GM19351 (cell line): ENCODE measurements at regions not wholly inside any gene's neighbourhood (a gene's known extent, or its start where the extent isn't known, plus 50 kb on each side); places are given as distances from the start of the nearest gene placed in this dataset.

ENCODE experiments used
- ATAC-seq: cut with Tn5 transposase; IDR thresholded peaks from one replicate; pipeline ENCODE4 v1.9.1; 2021; ENCODE audit warnings: mild to moderate bottlenecking, moderate library complexity; ENCODE audit not compliant: unreplicated experiment

- ATAC-seq = no peak
Observed at GRCh38 chr12:107223821-107224220, 130.5 kb upstream of the CRY1 start.

- no peak for ATAC-seq
Observed at GRCh38 chr12:107225635-107226034, 132.3 kb upstream of the CRY1 start.

GRCh38 chr12:107226126-107226525 lies 132.8 kb upstream of the CRY1 start:
- ATAC-seq = no peak

GRCh38 chr12:107228076-107228475 lies 134.7 kb upstream of the CRY1 start:
- no peak for ATAC-seq

GRCh38 chr12:107229827-107230226 lies 136.5 kb upstream of the CRY1 start:
- ATAC-seq = no peak

- ATAC-seq = no peak
Observed at GRCh38 chr12:107231303-107231702, 138.0 kb upstream of the CRY1 start.

GRCh38 chr12:107233551-107233950 lies 140.2 kb upstream of the CRY1 start:
- ATAC-seq = no peak

- ATAC-seq = no peak
Observed at GRCh38 chr12:107235600-107235999, 142.3 kb upstream of the CRY1 start.

- ATAC-seq = no peak
Observed at GRCh38 chr12:107236824-107237511, 143.6 kb upstream of the CRY1 start.

GRCh38 chr12:107238296-107238695 lies 144.9 kb upstream of the CRY1 start:
- no peak for ATAC-seq

- no peak for ATAC-seq
Observed at GRCh38 chr12:107241411-107241810, 148.1 kb upstream of the CRY1 start.

- ATAC-seq = no peak
Observed at GRCh38 chr12:107242189-107242588, 148.8 kb upstream of the CRY1 start.

- no peak for ATAC-seq
Observed at GRCh38 chr12:107243341-107243740, 150.0 kb upstream of the CRY1 start.

- ATAC-seq = no peak
Observed at GRCh38 chr12:107244584-107244983, 151.2 kb upstream of the CRY1 start.

GRCh38 chr12:107247650-107248049 lies 154.3 kb upstream of the CRY1 start:
- no peak for ATAC-seq

- ATAC-seq = no peak
Observed at GRCh38 chr12:107248187-107248586, 154.8 kb upstream of the CRY1 start.

- no peak for ATAC-seq
Observed at GRCh38 chr12:107251288-107251687, 157.9 kb upstream of the CRY1 start.

GRCh38 chr12:107253361-107253760 lies 160.0 kb upstream of the CRY1 start:
- ATAC-seq = no peak

- ATAC-seq = no peak
Observed at GRCh38 chr12:107254258-107254856, 161.0 kb upstream of the CRY1 start.

- no peak for ATAC-seq
Observed at GRCh38 chr12:107258780-107259179, 165.4 kb upstream of the CRY1 start.

GRCh38 chr12:107263980-107264379 lies 170.6 kb upstream of the CRY1 start:
- ATAC-seq = no peak

GRCh38 chr12:107264667-107265066 lies 171.3 kb upstream of the CRY1 start:
- ATAC-seq = no peak

- no peak for ATAC-seq
Observed at GRCh38 chr12:107267604-107268003, 174.3 kb upstream of the CRY1 start.
